ENCODE measurements at regions not wholly inside any gene's neighbourhood (a gene's known extent, or its start where the extent isn't known, plus 50 kb on each side); places are given as distances from the start of the nearest gene placed in this dataset.
"Not testable (repeated sequence)": the region's sequence is repeated elsewhere in the genome, so short reads cannot be mapped to it uniquely, and the experiment has no call there.

DNA sequence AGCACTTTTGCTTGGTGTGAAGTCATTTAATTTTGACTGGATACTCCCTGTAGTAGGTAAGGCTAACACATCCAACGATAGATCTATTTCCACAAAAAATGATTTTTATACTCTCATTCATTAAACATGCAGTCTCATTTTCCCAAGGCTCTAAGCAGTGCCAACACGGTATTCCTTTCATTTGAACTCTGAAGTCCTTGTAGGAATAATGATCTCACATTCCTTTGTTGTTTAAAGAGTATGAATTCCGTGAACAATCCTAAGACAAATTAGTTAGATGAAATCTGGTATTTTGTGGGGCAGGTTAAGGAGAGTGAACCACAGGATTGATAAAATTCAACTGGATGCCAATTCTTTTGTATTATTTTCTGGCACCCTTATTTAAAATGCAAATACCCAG, 66.6 kb downstream of the LACC1 start:
- no peak for DNase-seq

DNA sequence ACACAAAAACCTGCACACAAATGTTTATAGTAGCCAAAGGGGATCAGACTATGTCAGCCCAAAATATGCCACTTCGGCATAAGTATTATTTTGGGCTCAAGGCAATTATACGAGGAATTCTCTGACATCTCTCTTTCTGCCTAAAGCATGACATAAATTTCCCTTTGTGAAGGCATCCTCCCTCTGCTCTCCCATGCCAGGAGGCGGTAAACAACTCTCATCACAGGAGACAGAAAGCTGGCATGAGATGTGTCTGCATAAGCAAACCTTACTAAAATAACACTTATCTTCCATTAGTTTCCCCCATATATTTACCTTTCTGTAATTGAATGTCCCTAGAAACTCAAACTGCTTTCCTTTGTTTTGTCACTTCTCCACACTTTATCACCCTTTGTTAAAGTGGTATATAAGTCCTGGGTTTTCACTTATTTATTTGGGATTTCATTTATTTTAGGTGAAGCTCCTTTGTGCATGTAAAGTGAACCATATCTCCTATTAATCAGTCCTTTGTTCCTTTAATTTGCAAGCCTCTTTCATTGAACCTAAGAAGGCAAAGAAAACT, 68.3 kb downstream of the LACC1 start:
- no peak for DNase-seq

DNA sequence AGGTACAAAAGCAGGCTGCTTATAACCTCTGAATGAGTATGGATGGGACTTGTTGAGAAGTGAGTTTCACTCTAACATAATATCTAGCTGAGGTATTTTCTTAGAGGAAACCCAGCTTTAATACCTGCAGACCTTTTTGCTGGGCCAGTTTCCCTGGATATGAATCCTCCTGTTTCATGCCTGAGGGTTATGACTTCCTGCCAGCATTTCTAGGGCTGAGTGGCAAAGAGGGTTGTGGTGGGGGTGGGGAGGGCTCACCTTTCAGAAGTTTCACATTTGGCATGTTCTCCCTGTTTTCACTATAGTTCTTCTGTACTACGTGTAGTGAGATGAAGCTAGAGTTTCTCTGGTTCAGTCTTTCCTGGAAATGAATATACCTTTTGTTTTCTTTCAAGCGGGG, 73.7 kb downstream of the LACC1 start:
- no peak for DNase-seq

DNA sequence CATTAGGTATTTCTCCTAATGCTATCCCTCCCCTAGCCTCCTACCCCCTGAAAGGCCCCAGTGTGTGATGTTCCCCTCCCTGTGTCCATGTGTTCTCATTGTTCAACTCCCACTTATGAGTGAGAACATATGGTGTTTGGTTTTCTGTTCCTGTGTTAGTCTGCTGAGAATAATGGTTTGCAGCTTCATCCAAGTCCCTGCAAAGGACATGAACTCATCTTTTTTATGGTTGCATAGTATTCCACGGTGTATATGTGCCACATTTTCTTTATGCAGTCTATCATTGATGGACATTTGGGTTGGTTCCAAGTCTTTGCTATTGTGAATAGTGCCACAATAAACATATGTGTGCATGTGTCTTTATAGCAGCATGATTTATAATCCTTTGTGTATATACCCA, 77.3 kb downstream of the LACC1 start:
- not testable (repeated sequence) for DNase-seq

DNA sequence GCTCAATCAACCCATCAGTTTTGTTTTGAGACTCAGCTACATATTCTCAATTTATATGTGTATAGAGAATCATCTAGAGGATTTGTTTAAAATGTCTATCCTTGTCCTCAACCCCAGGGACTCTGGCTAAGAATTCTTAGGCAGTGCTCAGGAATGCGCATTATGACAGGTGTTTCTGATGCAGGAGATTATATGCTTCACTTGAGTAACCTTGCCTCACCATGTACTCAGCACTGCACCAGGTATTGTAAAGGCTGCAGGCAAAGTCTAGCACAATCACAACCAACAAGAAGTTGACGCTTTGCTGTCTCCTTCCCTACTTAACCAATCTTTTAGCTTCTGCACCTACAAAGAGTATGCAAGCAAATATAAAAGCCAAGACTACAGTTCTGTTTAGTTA, 79.6 kb downstream of the LACC1 start:
- DNase-seq: no peak

DNA sequence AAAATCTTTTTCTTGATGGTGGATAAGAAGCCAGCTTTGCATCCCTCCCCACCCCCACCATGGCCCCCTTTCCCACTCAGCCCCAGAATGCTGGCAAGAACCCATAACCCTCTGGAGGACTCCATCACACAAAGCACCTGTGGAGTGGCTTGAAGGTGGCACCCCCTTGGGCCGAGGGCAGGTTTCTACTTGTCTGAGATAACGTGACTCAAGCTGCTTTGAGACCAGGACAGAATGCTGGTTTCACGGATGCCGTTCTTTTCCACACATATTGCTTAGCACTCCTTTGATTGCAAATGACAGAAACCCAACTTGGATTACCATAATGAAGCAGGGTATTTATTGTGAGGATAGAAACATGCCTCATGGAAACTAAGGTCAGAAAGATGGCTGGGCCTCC, 82.2 kb downstream of the LACC1 start:
- no peak for DNase-seq

DNA sequence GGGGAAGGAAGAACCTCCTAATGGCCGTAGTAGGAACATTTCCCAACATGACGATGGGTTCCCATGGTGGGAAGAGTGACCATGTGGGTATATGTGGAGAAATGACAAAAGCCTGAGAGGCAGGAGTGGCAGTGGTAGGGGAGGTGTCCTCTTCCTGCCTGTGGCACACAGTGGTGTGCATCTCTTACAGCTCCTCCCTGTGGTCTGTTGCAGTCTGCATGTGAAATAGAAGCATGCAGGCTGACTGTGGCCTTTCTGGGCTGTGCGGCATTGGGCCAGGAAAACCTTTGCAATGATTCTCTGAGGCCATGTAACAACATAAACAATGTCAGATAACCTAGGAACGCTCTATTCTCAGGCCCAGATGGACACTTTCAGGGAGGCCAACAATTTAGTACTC, 84.0 kb downstream of the LACC1 start:
- no peak for DNase-seq

DNA sequence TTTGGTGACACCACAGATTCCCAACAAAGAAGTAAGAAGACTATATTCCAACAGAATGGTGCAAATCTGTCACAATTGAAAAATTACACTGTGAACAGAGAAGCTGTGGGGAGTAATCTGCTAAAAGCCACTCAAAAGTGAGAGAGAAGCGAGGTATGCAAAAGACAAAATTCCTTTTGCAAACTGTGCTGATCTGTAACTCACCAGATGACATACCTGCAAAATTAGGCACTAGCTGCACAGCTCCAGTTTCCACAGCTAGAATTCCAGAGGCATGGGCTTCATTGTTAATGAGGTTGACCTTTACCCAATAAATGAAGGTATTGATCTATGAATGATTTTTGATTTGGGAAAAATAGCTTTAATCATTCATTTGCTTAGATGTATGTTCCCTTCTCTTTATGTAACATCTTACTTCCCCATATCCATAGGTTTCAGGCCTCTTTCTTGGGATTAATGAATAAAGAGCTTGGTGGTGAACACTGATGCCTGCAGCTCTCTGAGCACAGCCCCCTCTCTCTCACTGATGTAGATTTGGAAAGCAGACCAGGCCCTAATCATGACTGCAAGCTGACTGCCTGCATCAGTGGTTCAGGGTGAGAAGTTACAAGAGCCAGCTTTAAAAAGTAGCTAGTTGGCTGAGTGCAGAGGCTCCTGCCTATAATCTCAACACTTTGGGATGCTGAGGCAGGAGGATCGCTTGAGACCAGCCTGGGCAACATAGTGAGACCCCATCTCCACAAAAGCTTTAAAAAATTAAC, 85.2 kb downstream of the LACC1 start:
- DNase-seq: no peak

DNA sequence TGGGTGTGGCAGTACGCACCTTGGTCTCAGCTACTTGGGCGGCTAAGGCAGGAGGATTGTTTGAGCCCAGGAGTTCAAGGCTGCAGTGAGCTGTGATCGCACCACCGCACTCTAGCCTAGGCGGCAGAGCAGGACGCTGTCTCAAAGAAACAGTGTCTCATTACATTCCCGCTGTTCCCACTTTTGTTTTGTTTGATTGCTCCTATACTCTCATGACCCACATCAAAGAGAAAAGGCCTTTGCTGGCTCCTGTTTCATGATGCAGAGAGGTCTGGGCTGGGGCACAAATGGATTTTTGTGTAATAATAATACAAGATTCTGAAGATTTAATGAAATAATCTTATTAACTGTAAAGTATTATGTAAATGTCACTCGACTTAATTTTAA, 85.7 kb downstream of the LACC1 start:
- DNase-seq: no peak

DNA sequence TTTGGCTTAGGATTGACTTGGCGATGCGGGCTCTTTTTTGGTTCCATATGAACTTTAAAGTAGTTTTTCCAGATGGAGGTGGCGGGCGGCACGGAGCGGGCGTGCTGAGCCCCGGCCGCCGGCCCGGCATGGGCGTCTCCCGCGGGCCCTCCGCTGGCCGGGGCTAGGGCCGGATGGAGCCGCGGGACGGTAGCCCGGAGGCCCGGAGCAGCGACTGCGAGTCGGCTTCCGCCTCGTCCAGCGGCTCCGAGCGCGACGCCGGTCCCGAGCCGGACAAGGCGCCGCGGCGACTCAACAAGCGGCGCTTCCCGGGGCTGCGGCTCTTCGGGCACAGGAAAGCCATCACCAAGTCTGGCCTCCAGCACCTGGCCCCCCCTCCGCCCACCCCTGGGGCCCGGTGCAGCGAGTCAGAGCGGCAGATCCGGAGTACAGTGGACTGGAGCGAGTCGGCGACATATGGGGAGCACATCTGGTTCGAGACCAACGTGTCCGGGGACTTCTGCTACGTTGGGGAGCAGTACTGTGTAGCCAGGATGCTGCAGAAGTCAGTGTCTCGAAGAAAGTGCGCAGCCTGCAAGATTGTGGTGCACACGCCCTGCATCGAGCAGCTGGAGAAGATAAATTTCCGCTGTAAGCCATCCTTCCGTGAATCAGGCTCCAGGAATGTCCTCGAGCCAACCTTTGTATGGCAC, 88.7 kb downstream of the LACC1 start:
- not testable (repeated sequence) for DNase-seq

DNA sequence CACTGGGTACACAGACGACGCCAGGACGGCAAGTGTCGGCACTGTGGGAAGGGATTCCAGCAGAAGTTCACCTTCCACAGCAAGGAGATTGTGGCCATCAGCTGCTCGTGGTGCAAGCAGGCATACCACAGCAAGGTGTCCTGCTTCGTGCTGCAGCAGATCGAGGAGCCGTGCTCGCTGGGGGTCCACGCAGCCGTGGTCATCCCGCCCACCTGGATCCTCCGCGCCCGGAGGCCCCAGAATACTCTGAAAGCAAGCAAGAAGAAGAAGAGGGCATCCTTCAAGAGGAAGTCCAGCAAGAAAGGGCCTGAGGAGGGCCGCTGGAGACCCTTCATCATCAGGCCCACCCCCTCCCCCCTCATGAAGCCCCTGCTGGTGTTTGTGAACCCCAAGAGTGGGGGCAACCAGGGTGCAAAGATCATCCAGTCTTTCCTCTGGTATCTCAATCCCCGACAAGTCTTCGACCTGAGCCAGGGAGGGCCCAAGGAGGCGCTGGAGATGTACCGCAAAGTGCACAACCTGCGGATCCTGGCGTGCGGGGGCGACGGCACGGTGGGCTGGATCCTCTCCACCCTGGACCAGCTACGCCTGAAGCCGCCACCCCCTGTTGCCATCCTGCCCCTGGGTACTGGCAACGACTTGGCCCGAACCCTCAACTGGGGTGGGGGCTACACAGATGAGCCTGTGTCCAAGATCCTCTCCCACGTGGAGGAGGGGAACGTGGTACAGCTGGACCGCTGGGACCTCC, 89.4 kb downstream of the LACC1 start:
- DNase-seq: not testable (repeated sequence)

DNA sequence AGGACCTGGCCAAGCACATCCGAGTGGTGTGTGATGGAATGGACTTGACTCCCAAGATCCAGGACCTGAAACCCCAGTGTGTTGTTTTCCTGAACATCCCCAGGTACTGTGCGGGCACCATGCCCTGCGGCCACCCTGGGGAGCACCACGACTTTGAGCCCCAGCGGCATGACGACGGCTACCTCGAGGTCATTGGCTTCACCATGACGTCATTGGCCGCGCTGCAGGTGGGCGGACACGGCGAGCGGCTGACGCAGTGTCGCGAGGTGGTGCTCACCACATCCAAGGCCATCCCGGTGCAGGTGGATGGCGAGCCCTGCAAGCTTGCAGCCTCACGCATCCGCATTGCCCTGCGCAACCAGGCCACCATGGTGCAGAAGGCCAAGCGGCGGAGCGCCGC, 90.2 kb downstream of the LACC1 start:
- DNase-seq: not testable (repeated sequence)

DNA sequence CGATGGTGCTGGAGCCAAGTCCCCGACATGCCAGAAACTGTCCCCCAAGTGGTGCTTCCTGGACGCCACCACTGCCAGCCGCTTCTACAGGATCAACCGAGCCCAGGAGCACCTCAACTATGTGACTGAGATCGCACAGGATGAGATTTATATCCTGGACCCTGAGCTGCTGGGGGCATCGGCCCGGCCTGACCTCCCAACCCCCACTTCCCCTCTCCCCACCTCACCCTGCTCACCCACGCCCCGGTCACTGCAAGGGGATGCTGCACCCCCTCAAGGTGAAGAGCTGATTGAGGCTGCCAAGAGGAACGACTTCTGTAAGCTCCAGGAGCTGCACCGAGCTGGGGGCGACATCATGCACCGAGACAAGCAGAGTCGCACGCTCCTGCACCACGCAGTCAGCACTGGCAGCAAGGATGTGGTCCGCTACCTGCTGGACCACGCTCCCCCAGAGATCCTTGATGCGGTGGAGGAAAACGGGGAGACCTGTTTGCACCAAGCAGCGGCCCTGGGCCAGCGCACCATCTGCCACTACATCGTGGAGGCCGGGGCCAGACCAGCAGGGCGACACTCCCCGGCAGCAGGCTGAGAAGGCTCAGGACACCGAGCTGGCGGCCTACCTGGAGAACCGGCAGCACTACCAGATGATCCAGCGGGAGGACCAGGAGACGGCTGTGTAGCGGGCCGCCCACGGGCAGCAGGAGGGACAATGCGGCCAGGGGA, 91.0 kb downstream of the LACC1 start:
- not testable (repeated sequence) for DNase-seq

DNA sequence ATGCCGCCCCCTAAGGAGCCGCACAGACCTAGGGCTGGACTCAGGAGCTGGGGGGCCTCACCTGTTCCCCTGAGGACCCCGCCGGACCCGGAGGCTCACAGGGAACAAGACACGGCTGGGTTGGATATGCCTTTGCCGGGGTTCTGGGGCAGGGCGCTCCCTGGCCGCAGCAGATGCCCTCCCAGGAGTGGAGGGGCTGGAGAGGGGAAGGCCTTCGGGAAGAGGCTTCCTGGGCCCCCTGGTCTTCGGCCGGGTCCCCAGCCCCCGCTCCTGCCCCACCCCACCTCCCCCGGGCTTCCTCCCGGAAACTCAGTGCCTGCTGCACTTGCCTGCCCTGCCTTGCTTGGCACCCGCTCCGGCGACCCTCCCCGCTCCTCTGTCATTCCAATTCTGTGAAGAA, 91.6 kb downstream of the LACC1 start:
- not testable (repeated sequence) for DNase-seq

DNA sequence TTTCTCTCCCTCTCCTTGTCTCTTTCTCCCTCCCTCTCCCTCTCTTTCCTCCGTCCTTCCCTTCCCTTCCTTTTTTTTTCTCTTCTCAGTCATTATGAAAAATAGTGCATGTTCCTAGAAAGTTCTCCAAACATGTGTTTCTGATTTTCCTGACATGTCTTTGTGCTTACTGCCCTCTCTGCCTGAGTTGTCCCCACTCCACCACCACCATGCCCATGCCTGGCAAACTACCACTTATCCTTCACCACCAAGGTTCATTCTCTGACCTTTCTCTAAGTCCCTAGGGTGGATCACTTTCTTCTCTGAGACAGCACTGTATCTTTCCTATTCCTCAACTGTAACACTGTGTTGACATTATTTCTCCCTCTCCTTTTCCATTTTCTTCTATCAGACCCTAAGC, 98.2 kb downstream of the LACC1 start:
- DNase-seq: no peak

DNA sequence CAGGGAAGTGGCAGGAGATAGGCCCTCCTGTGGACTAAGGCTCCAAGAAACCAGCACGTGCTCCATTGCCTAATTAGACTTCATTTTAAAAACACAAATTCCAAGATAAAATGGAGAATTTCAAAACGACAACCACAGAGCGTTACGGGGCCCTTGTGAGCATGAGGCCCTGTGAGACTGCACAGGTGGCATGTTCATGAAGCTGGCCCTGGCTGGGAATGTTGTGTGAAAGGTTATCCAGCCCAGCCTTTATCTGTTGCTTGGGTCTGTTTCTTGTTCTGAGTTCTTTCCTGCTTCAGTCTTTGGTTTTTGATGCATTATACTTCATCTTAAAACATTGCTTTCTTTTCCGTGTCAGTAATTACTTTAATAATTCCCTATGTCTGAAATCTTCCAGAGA, 99.0 kb downstream of the LACC1 start:
- no peak for DNase-seq

DNA sequence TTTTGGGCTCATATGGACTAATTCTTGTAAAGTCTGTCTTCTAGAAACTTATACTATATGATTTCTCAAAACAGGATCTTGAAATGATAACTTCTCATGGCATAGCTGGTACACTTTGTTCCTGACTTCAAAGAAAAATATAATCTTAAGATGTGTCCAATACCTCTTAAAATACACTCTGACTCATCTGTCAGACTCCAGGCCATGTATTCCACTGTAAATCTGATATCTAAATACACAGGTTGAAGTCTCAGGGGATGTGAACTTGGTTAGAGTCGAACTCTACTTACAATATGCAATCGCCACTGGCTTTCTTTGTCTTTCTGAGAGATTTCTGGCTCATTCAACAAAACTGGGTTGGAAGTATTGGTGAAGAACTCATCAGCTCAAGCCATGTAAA, 99.8 kb downstream of the LACC1 start:
- no peak for DNase-seq

DNA sequence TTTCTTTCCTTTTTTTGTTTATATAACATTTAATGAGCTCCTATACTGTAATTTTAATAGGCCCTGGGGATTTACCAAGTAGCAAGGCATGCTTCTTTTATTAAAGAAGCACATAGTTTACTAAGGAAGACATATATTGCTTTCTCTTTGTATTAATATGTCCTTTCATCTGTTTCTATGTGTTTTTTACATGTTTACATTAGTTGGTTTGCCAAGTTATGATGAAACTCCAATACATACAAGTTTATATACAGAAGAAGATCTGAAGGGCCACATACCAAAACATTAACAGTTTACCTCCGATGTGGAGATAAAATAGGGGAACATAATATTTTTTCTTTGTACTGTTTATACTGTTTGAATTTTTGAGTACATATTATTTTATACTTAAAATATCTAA, 100.9 kb downstream of the LACC1 start:
- DNase-seq: no peak

DNA sequence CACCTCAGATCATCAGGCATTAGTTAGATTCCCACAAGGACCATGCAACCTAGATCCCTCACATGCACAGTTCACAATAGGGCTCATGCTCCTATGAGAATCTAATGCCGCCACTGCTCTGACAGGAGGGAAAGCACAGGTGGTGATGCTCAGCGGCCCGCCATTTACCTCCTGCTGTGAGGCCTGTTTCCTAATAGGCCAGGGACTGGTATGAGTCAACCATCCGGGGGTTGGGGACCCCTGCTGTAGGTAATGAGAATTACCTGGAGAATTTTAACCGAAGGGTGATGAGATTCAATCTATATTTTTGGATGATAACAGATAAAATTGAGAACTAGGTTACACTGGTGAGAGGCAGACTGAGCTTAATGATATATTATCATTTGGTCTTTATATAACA, 101.4 kb downstream of the LACC1 start:
- DNase-seq: no peak

DNA sequence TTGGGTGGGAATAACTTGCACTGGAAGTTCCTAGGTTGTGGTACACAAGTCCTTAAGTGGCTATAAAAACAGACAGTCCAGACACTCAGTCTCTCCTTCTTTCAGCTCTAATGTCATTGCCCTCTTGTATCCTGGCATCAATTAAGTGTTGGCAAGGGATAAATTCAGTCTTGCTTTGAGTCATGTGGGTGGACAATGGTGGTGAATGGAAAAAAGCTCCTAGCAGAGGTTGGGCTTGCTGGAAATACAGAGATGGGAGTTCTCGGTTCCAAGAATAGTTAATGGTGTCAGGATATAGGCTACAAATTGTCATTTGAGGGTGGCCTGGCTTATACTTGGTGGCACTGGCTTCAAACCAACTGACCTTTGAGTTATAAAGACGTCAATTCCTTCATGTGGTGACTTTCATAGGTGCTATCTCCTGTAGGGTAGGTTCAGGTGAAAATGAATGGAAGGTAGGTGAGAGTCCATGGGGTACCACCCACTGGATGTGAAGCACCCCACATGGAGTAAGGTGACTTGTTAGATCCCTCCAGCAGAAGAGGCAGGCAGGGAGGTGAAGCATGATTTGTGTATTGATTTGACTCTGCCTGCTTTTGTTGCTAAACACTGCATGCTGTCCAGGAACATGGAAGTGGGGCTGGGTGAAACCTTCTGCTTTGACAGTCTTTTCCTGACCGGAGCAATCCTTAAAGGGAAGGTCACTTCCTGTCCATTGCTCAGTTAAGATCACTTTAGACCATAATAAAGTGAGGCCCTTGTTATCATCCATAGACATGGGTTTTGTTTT, 102.0 kb downstream of the LACC1 start:
- DNase-seq: no peak

DNA sequence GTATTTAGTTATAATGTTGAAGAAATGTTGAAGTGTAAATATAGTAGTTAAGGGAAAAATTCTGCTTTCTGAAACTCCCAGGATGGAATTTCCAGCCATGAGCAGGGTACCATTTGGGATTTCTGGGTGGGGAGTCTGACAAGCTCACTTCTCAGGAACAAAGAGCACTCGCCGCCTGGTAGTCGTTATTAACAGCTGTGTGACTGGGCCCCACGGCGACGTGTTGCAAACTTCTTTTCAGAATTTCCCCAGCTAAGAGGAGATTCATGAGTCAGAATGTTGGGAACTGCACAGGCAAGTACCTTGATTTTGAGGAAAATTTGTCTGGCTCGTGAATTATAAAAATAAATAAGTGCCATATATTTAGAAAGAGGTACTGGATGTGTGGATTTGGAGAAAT, 103.7 kb downstream of the LACC1 start:
- DNase-seq: no peak

DNA sequence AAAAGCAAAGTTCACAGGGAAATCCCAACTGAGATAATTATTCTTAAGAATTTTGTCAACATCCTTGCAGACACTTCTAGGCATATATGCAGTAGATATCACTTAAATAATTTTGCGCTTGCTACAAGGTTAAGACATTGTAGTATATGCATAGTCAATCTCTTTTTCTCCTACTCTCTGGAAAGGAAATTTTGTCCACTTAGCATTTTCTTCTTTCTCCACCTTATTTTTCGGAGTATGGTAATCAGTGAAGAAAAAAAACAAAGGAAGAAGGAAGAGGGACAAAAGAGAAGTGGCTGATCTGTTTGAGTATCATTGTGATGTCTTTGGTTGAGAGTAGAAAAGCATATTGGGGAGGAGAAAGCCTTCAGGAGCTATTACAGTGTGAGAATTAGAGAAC, 104.6 kb downstream of the LACC1 start:
- DNase-seq: no peak

All from NCI-H774 (cell line).